ENCODE measurements at regions not wholly inside any gene's neighbourhood (a gene's known extent, or its start where the extent isn't known, plus 50 kb on each side); places are given as distances from the start of the nearest gene placed in this dataset.

DNA sequence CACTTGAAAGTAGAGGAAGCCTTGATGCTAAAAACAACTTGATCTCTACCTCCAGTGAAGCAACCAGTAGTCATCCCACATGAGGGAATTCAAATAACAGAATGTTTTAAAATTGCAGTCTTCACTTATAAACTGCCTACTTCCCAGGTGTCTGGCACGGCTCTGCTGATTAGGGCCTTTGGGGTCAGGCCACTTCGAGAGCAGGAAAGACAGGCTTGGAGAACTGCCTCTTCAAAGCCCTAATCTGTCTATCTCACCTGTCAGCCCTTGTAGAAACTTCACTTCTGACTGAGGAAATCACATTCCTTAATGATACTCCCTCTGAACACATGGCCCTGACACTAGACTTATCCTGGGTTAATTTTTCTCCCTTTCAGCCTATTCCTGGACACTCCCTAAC is 458.6 kb downstream of the TENT5A start:
- no peak for TF ChIP-seq POLR2AphosphoS5 (IDR thresholded peaks at IDR 0.05; ENCODE audit: insufficient read depth in 1 of 2, low read depth in 1 of 2)
- no peak for TF ChIP-seq POLR2A (IDR thresholded peaks at IDR 0.05)
